ENCODE measurements at regions not wholly inside any gene's neighbourhood (a gene's known extent, or its start where the extent isn't known, plus 50 kb on each side); places are given as distances from the start of the nearest gene placed in this dataset.
"Not testable (repeated sequence)": the region's sequence is repeated elsewhere in the genome, so short reads cannot be mapped to it uniquely, and the experiment has no call there.

DNA sequence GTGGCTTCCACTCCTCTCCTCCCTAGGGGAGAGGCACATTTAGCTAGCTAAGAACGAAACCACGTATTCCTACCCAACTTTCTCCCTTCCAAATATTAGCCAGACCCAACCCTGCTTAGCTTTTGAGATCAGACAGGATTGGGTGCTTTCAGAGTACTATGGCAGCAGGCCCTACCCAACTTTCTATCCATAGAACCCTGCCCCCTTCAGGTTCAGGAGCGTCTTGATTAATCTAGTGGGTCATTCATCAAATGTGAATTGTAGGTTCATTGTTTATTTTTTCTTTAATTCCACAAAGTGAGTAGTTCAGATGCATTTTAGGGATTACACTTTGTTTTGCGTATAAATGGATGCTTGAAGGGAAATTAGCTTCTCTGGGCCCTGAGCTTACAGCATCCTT, 188.3 kb downstream of the MIB1 start:
- no peak for DNase-seq (ENCODE audit: low spot score)

- no peak for DNase-seq (ENCODE audit: low spot score)
Measured at GRCh38 chr18:21930177-21930576, 189.6 kb downstream of the MIB1 start.

DNA sequence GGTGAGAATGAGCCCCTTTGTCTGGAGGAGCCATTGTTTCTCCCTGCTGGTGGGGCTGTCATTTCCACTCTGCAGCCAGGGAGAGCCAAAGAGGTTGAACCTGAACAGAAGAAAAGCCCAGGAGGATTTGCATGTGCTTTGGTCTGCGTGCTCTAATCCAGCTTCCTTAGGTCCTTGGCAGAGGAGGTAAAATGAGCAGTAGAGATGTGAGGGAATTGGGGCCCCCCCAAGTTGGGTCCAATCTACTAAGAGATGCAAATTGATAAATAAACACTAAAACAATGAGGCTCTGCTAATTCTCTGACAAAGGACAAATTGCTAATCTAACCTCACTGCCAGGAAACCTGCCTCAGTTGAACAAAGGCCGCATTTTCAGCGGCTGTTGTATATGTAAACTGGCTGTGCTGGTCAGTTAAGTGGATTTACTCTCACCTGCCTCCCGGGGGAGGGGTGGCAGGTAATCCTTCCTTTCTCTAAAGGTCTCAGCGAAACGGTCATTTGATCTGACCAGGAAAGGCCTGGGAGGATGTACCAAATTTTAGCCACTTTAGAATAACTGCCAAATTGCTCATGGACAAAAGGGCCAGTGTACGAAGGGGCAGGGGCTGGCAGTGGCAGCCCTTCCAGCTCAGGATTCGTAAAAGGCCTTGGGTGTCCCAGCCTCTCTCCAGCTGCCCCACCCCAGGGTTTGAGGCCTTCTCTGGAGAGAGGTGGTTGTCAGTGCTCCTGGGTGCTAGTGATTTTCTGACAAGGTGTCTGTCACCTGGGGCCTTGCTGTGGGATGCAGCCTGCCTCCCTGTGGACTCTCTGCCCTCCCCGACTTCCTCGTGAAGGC, 193.6 kb downstream of the MIB1 start:
- no peak for DNase-seq (ENCODE audit: low spot score)

DNA sequence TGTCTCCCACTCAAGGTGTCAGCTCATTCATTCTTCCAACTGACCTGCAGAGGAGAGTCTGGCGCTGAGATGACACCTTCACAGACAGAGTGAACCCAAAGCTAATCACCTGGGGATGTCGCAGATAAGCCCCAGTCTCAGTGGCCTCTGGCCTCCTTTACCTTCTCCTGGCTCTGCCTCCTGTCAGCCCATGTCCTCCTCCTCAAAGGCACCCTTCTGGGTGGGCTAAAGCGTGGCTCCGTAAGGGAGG, 194.1 kb downstream of the MIB1 start:
- DNase-seq (ENCODE audit: low spot score): no peak

- no peak for DNase-seq (ENCODE audit: low spot score)
Measured at GRCh38 chr18:21943456-21943855, 202.9 kb downstream of the MIB1 start.

GRCh38 chr18:21949326-21950015, 208.9 kb downstream of the MIB1 start:
- DNase-seq (ENCODE audit: low spot score): no peak

GRCh38 chr18:21955757-21956652, 213.4 kb upstream of the GATA6 start:
- peak; percentile 68 for DNase-seq (ENCODE audit: low spot score)

GRCh38 chr18:21958263-21958662, 211.1 kb upstream of the GATA6 start:
- DNase-seq (ENCODE audit: low spot score): no peak

DNA sequence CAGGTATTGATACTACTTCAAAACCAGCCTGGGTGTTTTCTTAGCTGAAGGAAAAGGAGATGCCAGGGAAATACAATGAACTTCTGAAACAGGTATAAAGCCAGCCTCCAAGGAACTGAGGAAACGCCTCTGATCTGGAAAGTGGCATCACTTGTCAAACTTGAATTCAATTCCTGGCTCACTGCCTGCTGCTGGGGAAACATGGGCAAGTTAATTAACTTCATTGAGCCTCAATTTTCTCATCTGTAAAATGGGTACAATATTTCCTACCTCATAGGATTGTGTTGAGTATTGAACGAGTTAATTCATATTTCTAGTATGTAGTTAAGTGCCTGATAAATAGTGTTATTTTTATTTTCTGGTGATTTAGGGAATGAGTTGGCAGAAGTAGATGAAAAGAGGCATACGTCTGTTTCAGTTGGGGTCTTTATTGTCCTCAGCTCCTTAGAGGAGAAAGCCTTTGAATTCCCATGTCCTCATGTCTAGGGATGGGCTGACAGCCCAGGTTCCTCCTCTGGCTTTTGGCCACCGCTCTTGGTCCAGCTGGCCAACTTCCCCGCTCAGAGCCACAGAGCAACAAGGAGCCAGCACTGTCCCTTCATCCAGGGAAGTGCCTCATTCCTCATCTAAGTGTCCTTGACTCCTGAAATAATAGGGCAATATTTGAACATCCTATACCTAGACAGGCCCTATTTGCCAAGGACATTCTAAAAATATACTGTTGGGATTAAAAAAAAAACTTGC, 210.5 kb upstream of the GATA6 start:
- DNase-seq (ENCODE audit: low spot score): no peak

DNA sequence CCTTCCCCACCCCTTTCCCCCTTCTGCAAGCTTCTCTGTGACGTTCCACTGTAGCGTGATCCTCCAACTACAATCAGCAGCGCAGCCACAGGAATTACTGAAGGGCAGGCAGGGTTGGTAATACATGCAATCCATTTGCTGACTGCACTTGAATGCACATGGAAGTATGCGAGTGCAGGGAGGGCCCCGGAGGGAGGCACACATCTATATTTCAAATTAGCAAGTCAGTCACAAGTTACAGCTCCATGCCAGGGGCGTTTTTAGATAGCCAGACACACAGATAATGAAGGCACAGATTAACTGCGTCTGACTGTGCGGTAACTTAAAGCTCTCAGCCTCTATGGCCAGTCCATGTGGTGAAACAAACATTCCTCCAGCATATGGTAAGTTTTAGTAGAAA, 209.2 kb upstream of the GATA6 start:
- DNase-seq (ENCODE audit: low spot score): peak; percentile 74

DNA sequence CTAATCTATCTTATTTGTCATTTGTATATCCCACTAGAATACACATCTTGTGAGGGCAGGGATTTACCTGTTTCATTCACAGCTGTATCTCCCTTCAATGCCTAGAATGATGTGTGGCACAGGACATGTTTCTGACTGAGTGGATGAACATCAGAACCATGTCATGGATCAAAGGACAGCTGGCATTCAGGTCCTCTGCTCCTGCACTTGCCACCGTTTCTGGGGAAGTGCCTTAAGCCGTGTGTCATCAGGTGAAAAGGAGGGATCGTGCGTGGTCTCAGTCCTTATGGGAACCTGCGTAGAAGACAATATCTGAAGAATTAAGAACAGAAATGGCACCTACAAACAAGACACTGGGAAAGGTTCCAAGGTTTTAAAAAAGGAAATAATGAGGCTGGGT, 206.1 kb upstream of the GATA6 start:
- no peak for DNase-seq (ENCODE audit: low spot score)

DNA sequence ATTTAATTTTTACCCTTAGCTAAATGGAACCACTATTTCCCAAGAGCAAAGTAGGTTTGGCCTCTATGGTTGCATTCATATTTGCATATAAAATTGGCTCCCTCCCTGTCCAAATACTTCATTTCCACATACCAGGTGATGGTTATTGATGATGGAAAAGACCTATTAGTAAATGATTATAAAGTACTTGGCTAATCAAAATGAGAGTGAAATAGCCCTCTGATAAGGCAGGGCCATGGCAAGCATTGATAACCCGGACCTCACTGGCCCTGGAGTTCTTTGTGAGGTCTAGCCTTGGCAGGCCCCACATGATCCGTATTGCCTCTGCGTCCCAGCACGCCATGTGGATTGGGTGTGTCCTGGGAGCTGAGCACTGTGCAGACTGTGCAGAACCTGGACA, 201.1 kb upstream of the GATA6 start:
- no peak for DNase-seq (ENCODE audit: low spot score)

DNA sequence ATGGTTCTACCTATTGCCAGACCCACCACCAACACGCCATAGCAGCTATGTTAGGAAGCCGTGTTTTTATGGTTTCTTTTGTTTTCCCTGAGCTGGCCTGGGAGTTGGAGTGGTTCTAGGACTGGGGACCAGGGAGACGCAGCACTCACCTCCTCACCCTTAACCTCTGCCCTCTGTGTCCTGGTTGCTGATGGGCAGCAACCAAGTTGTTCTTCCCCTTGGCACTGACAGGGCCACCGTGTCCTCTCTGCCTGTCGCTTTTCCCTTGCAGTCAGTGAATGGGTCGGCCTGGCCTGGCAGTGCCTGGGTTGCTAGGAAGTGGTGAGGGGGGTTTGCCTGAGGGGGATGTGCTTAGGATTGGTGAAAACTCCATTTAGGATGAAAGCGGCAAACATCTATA, 197.1 kb upstream of the GATA6 start:
- no peak for DNase-seq (ENCODE audit: low spot score)

DNA sequence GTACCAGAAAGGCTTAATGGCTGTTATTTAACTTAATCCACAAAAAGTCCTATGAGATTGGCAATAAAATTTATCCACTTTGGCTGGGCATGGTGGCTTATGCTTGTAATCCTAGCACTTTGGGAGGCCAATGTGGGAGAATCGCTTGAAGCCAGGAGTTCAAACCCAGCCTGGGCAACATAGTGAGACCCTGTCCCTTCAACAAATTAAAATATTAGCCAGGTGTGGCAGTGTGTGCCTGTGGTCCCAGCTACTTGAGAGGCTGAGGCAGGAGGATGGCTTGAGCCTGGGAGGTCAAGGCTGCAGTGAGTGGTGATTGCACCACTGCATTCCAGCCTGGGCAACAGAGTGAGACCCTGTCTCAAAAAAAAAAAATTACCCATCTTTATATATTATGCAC, 193.4 kb upstream of the GATA6 start:
- DNase-seq (ENCODE audit: low spot score): not testable (repeated sequence)

- no peak for DNase-seq (ENCODE audit: low spot score)
Measured at GRCh38 chr18:21978546-21979170, 190.7 kb upstream of the GATA6 start.

- no peak for DNase-seq (ENCODE audit: low spot score)
Measured at GRCh38 chr18:21979171-21979560, 190.2 kb upstream of the GATA6 start.

DNA sequence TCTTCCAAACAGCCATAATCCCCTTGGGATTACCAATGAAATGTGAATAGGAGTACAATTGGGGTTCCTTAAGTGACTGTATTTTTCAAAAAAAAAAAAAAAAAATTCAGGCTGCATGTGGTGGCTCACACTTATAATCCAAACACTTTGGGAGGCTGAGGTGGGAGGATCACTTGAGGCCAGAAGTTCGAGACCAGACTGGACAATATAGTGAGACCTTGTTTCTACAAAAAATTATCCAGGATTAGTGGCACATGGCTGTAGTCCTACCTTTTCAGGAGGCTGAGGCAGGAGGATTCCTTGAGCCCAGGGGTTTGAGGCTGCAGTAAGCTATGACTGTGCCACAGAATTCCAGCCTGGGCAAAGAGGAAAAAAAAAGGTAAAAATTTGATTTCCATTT, 189.6 kb upstream of the GATA6 start:
- no peak for DNase-seq (ENCODE audit: low spot score)

DNA sequence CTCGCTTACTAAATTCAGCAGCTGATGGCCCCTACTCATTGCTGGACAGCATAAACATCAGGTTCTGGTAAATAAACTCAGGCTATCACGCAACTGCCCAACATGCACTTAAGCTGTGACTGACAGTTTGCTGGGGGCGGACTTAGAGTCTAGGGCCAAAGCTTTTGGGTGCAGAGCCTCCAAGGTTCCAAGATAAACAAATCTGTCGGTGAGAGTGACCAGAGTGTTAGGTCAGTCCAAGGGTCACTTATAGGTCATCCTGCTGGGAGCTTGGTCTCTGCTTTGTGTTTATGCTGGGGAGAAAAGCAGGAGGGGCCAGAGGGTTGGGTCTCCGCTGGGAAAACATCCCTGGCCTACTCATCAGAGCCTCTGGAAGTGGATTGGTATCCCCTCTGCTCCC, 188.6 kb upstream of the GATA6 start:
- DNase-seq (ENCODE audit: low spot score): no peak

DNA sequence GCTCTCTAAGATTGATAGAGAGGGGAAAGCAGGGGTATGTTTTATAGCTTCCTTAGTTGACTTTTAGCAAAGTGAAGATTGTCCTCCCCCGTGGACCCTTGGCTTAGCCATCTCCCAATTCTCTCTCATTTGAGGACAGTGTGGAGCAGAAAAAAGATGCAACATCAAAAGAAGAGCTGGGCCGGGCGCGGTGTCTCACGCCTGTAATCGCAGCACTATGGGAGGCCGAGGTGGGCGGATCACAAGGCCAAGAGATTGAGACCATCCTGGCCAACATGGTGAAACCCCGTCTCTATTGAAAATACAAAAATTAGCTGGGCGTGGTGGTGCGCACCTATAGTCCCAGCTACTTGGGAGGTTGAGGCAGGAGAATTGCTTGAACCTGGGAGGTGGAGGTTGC, 187.9 kb upstream of the GATA6 start:
- not testable (repeated sequence) for DNase-seq (ENCODE audit: low spot score)

- no peak for DNase-seq (ENCODE audit: low spot score)
Measured at GRCh38 chr18:21991081-21991534, 178.3 kb upstream of the GATA6 start.

- no peak for DNase-seq (ENCODE audit: low spot score)
Measured at GRCh38 chr18:21991886-21992285, 177.5 kb upstream of the GATA6 start.

Measured in umbilical cord (tissue), 1 donor.